GM21529 (cell line): ENCODE measurements at regions not wholly inside any gene's neighbourhood (a gene's known extent, or its start where the extent isn't known, plus 50 kb on each side); places are given as distances from the start of the nearest gene placed in this dataset.

Experiments
- ATAC-seq: cut with Tn5 transposase; IDR thresholded peaks from one replicate; pipeline ENCODE4 v1.9.1; 2021; ENCODE audit not compliant: unreplicated experiment

- no peak for ATAC-seq
Observed at GRCh38 chr3:31444220-31445142, 88.2 kb upstream of the STT3B start.

DNA sequence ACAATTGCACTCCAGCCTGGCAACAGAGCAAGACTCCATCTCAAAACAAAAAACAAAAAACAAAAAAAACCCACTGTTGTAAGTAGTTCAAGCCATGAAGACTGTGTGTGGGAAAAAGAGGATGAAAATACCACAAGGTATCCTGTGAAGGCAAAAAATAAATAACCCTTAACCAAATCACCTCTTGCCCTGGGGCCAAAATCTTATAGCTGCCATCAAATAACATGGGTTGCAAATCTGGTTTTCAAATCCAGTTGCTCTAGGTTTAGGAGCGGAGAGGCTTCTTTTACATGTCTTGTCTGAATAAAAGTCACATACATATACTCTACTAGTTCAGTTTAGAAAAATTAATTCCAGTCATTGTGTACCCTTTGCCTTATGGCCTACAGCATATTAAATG, 87.0 kb upstream of the STT3B start:
- no peak for ATAC-seq

DNA sequence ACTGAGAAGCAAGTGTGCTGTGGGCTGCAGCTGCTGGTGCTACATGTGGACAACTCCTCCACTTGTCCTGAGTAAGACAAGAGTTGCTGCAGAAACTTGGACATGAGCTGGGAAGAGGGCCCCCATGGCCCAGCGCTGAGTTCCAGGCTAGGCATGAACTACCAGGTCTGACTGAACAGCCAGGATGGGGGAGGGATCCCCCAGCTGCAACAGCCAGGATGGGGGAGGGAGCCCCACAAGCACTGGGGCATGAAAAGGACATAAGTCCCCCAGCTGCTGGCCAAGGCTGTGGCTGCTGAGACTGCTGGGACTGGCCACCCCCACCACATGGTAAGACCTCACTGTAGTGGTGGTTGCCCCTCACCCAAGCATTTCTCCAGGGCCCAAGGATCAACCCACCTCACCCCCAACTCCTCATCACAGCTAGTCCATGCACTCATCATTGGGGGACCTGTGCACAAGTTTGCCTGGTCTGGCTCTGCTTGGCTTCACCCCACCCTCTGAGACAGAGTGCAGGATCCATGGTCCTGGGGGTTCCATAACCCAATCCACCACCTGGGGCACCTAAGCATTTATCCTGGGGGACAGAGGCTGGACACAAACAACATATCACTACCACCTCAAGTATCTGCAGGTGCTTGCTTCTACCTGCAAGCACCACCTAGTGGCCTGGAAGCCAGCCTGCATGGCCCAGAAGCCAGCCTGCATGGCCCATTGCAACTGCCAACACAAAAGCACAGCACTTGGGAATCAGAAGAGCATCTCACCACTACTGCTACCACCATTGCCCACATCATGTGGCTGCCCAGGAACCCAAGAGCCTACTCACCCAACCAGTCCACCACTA, 84.5 kb upstream of the STT3B start:
- peak; percentile 76 for ATAC-seq

DNA sequence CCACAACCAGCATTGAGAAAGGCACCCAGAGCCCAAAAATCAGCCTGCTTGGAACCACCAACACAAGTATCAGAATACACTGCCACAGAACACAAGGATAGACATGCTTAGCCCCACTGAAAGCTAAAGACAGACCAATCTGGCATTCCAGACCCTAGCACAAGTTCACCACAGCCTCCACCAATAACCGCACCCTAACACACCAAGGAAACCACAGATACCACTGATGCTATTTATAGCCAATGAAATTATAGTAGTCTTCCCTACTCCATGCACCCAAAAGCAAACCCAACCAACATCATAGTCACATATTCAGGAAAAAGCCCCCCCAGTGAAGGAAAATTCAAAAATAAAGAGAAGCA, 83.9 kb upstream of the STT3B start:
- peak; percentile 43 for ATAC-seq

- no peak for ATAC-seq
Observed at GRCh38 chr3:31449318-31449717, 83.4 kb upstream of the STT3B start.

- ATAC-seq, result no peak
Observed at GRCh38 chr3:31450345-31450744, 82.4 kb upstream of the STT3B start.

GRCh38 chr3:31452495-31453106, 80.1 kb upstream of the STT3B start:
- ATAC-seq, result no peak

GRCh38 chr3:31453430-31453829, 79.3 kb upstream of the STT3B start:
- ATAC-seq, result no peak

GRCh38 chr3:31455524-31455923, 77.2 kb upstream of the STT3B start:
- no peak for ATAC-seq

- ATAC-seq, result no peak
Observed at GRCh38 chr3:31456373-31456772, 76.4 kb upstream of the STT3B start.

GRCh38 chr3:31461426-31461825, 71.3 kb upstream of the STT3B start:
- ATAC-seq, result no peak

GRCh38 chr3:31462050-31462569, 70.6 kb upstream of the STT3B start:
- peak; percentile 89 for ATAC-seq

DNA sequence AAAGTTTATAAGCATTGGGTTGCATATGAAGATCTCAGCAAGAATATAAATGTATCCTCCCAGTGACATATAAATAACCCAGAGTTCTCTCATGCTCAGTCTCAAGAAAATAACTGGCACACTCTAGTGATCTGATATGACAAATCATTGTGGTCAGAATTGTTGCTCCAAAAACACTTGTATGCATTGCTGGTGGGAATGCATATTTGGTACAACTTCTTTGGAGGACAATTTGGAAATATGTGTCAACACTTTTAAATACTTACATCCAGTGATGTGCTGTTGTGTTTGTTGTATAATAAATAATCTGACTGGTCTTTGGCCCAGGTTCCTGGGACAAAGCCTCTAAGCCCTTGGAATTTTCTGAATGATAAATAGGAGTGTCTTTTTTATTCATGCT, 66.7 kb upstream of the STT3B start:
- ATAC-seq, result no peak

- no peak for ATAC-seq
Observed at GRCh38 chr3:31466866-31467265, 65.9 kb upstream of the STT3B start.

GRCh38 chr3:31468433-31468832, 64.3 kb upstream of the STT3B start:
- no peak for ATAC-seq

DNA sequence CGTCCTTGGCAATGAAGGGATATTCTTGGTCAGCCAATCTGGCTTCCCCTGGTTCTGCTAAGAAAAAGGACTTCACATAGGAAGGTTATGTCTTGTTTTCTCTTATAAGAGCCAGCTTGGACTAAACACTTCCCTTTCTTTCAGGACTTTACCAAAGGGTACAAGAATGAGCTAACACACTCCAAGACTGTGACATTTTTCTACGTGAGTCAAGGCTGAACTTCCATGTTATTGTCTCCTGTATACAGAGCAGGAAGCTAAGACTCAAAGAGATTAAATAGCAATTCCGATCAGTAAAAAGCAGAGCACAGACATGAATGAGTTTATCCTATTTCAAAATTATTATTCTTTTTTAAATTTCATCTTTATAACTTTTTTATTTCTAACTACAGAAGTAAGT, 63.3 kb upstream of the STT3B start:
- no peak for ATAC-seq

GRCh38 chr3:31472479-31473390, 60.0 kb upstream of the STT3B start:
- no peak for ATAC-seq

GRCh38 chr3:31476209-31476608, 56.5 kb upstream of the STT3B start:
- ATAC-seq, result no peak

DNA sequence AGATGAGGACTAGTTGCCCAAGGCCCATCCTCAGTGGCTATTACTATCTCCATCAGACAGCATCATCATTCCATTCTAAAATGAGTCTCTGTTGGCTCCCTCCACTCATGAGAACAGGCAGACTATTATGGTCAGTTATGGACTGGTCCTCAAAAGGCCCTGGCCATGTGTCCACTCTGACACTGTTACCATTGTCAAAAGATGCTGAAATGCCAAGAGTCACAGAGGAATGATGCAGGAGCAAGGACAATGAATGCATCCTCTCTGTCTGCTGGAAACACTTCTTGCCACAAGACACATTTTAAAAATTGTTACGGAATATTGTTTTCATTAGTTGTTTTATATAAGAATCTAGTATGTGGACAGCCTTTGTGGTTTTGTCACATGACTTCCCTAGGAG, 53.3 kb upstream of the STT3B start:
- no peak for ATAC-seq

DNA sequence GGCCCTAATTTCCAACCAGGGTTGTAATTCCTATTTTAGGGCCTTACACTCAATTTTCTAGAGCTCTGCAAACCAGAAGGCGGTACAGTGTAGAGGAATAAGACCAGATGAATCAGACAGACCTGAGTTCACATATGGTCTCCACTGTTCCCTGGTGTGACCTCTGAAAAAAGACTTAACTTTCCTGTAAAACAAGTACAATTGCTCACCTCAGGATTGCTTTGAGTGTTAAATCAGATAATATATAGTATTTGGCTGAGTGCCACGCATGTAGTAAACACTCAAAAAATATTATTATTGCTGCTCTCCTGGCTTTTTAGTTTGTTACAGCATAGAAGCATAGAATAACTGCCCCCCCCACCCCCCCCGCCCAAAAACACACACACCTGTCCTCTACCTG, 51.0 kb upstream of the STT3B start:
- ATAC-seq, result no peak
